ACC112 (cell line): ENCODE measurements at regions not wholly inside any gene's neighbourhood (a gene's known extent, or its start where the extent isn't known, plus 50 kb on each side); places are given as distances from the start of the nearest gene placed in this dataset.
A peak's percentile ranks its signal among the peaks of the same experiment; 100 is the strongest.
"Not testable (repeated sequence)": the region's sequence is repeated elsewhere in the genome, so short reads cannot be mapped to it uniquely, and the experiment has no call there.

ENCODE experiments used
- H2AFZ ChIP-seq: fragments of 200-600 bp; sonication (generic); one replicate; pipeline ENCODE4 v1.6.0; 2017; ENCODE audit warnings: antibody characterized with exemption, low read length; ENCODE audit not compliant: unreplicated experiment
- H3K27ac ChIP-seq: fragments of 200-600 bp; sonication (generic); 2 replicates; pipeline ENCODE4 v1.5.1; 2014; ENCODE audit warnings: low read depth, mild to moderate bottlenecking, antibody characterized with exemption, low read length, moderate library complexity
- H3K27me3 ChIP-seq: fragments of 200-600 bp; sonication (generic); 2 replicates; pipeline ENCODE4 v1.6.1; 2014; ENCODE audit warnings: mild to moderate bottlenecking, antibody characterized with exemption, low read length, moderate library complexity, mixed read lengths; ENCODE audit not compliant: insufficient read depth
- H3K36me3 ChIP-seq: fragments of 200-600 bp; sonication (generic); 2 replicates; pipeline ENCODE4 v1.6.1; 2016; ENCODE audit warnings: mild to moderate bottlenecking, antibody characterized with exemption, low read length, moderate library complexity, mixed read lengths; ENCODE audit not compliant: insufficient read depth
- H3K4me1 ChIP-seq: fragments of 200-600 bp; sonication (generic); one replicate; pipeline ENCODE4 v1.6.1; 2016; ENCODE audit warnings: low read length, mixed read lengths; ENCODE audit not compliant: insufficient read depth, unreplicated experiment, control insufficient read depth
- H3K4me3 ChIP-seq: fragments of 200-600 bp; sonication (generic); 2 replicates; pipeline ENCODE4 v1.5.1; 2014; ENCODE audit warnings: mild to moderate bottlenecking, low read depth, low read length
- H3K79me2 ChIP-seq: fragments of 200-600 bp; sonication (generic); one replicate; pipeline ENCODE4 v1.6.0; 2016; ENCODE audit warnings: low read length; ENCODE audit not compliant: control insufficient read depth, unreplicated experiment, insufficient read depth

DNA sequence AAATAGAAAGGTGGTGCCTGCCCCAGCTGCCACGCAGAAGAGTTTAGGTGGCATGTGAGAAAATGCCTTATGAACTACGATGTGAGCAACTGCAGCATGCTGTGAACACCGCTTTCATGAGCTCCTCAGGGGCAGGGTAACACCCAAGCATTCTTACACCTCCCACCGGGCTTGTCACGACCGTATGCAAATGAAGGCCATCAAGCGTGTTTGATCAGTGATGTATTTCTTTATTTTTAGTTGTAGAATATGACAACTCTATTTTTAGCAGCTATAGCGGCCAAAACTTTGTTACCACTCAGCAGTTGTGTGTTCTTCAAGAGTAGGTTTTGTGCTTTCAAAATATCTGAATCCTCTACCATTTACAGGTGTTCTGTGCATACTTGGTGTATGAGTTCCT is 58.1 kb upstream of the SAMD11 start:
- H2AFZ ChIP-seq, H3K36me3 ChIP-seq, H3K79me2 ChIP-seq, H3K4me1 ChIP-seq, H3K4me3 ChIP-seq, H3K27ac ChIP-seq: not testable (repeated sequence)
- peaks cover 23% of the 10 kb centered on the region for H3K27me3 ChIP-seq

DNA sequence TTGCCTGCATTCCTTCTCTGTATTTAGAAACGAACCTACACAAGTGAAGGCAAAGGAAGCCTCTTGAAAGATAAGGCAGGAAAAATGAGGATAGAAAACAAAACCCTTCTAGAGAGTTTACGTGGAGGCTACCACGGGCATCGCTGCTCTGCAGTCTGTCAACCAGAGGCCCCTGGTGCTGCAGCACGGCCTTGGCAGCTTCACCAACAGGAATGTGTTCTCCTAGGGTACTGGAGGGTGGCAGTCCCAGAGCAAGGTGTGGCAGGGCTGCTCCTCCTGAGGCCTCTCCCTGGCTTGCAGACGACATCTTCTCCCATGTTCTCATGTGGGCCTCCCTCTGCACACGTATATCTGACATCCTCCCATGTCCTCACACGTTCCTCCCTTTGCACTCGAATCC is 57.6 kb upstream of the SAMD11 start:
- no peak overlapping the region for H3K27ac ChIP-seq
- peaks cover 23% of the 10 kb centered on the region for H3K27me3 ChIP-seq
- H2AFZ ChIP-seq = no peak overlapping the region
- H3K79me2 ChIP-seq = no peaks in the 10 kb centered on the region
- H3K4me3 ChIP-seq = no peak overlapping the region
- no peaks in the 10 kb centered on the region for H3K4me1 ChIP-seq
- no peaks in the 10 kb centered on the region for H3K36me3 ChIP-seq

DNA sequence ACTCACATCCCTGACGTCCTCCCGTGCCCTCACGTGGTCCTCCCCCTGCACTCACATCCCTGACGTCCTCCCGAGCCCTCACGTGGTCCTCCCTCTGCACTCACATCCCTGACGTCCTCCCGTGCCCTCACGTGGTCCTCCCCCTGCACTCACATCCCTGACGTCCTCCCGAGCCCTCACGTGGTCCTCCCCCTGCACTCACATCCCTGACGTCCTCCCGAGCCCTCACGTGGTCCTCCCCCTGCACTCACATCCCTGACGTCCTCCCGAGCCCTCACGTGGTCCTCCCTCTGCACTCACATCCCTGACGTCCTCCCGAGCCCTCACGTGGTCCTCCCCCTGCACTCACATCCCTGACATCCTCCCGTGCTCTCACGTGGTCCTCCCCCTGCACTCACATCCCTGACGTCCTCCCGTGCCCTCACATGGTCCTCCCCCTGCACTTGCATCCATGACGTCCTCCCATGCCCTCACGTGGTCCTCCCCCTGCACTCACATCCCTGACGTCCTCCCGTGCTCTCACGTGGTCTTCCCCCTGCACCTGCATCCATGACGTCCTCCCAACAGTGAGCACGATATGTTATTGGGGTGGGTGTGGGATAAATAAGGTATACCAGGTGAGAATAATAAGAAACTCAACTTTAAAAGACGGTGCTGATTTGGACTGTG is 57.0 kb upstream of the SAMD11 start:
- H3K27ac ChIP-seq, H3K36me3 ChIP-seq, H3K79me2 ChIP-seq, H3K4me3 ChIP-seq, H2AFZ ChIP-seq, H3K4me1 ChIP-seq: not testable (repeated sequence)
- peaks cover 19% of the 10 kb centered on the region for H3K27me3 ChIP-seq

DNA sequence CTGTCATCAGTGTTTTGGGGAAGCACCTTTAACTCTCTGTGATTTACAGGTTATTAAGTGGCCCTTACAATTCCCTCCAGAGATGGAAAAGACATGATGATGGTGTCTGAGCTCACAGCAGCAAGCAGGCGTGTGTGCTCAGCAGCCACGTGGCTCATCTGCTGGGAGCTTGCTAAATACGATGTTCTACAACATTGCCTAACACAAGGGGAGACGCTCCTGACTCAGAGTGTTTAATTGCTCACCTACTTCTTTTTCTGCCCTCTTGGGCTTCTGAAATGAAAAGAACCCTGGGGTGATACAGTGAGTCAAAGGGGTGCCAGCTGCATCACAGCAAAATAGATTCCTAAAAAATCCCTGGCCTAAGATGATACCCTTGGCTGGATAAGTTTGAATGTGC is 56.2 kb upstream of the SAMD11 start:
- H2AFZ ChIP-seq, H3K4me3 ChIP-seq, H3K36me3 ChIP-seq, H3K27ac ChIP-seq, H3K79me2 ChIP-seq, H3K4me1 ChIP-seq: not testable (repeated sequence)
- peaks cover 14% of the 10 kb centered on the region for H3K27me3 ChIP-seq

DNA sequence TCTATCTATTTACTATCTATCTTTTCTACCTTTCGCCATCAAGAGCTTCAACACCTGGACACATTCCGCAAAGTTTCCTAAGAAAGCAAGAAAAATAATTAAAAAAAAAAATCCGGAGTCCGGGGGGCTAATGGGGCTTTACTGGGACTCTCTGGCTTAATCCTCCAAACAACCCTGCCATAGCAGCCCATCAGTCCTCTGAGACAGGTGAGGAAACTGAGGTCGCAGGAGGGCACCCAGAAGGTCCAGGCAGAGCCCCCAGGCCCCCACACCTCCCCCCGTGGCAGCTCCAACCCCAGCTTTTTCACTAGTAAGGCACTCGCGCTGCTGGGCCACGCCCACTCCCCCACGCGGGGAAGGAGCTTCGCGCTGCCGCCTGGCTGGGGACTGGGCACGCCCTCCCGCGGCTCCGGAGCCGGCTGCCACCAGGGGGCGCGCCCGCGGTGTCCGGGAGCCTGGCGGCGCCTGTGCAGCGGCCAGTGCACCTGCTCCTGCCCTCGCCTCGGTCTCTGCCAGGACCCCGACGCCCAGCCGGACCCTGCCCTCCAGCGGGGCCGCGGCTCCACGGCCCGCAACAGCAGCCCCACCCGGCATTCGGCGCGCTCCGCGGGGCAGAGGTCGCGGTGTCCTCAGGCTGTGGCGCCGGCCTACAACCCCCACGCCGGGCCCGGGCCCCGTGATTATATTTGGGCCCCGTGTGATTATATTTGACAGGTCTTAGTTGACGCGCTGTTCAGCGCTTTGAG is 54.1 kb upstream of the SAMD11 start:
- no peaks in the 10 kb centered on the region for H3K36me3 ChIP-seq
- H3K79me2 ChIP-seq = no peaks in the 10 kb centered on the region
- no peak overlapping the region for H3K27ac ChIP-seq
- H3K4me1 ChIP-seq = no peaks in the 10 kb centered on the region
- H3K27me3 ChIP-seq = peaks cover 18% of the 10 kb centered on the region
- H2AFZ ChIP-seq = no peak overlapping the region
- peak overlapping the region; percentile 63 for H3K4me3 ChIP-seq
